BE2C (cell line): ENCODE measurements at regions not wholly inside any gene's neighbourhood (a gene's known extent, or its start where the extent isn't known, plus 50 kb on each side); places are given as distances from the start of the nearest gene placed in this dataset.
"Not testable (repeated sequence)": the region's sequence is repeated elsewhere in the genome, so short reads cannot be mapped to it uniquely, and the experiment has no call there.

Experiments
- DNase-seq: peaks from one replicate; pipeline ENCODE4 v3.0.0-alpha.2; 2020
- H3K27me3 ChIP-seq: fragments of 250-450 bp; sonication (Bioruptor Pico); 2 replicates; pipeline ENCODE4 v1.5.1; 2020; ENCODE audit warnings: mild to moderate bottlenecking
- H3K36me3 ChIP-seq: fragments of 250-450 bp; sonication (Bioruptor Pico); 2 replicates; pipeline ENCODE4 v1.5.1; 2020; ENCODE audit warnings: mild to moderate bottlenecking
- H3K4me1 ChIP-seq: fragments of 250-450 bp; sonication (Bioruptor Pico); 2 replicates; pipeline ENCODE4 v1.5.1; 2020
- H3K4me3 ChIP-seq: 2 replicates; pipeline ENCODE4 v1.5.1; 2011; ENCODE audit warnings: low read depth, low read length
- H3K9me3 ChIP-seq: fragments of 250-450 bp; sonication (Bioruptor Pico); 2 replicates; pipeline ENCODE4 v1.5.1; 2020
- CTCF ChIP-seq: IDR thresholded peaks from 2 replicates; pipeline ENCODE4 v1.5.1; 2012; ENCODE audit warnings: mild to moderate bottlenecking, low read depth, low read length

GRCh38 chr5:115428248-115428647, 116.3 kb downstream of the FEM1C start:
- Histone ChIP-seq H3K9me3 (no peaks in the 10 kb centered on the region), H3K27me3 (no peaks in the 10 kb centered on the region), H3K4me3 (no peak overlapping the region), H3K4me1 (no peaks in the 10 kb centered on the region), H3K36me3 (no peaks in the 10 kb centered on the region)
- no peak for DNase-seq
- no peak for TF ChIP-seq CTCF

GRCh38 chr5:115424446-115424845, 120.1 kb downstream of the FEM1C start:
- H3K36me3 ChIP-seq = no peaks in the 10 kb centered on the region
- H3K4me1 ChIP-seq = no peaks in the 10 kb centered on the region
- no peak overlapping the region for H3K4me3 ChIP-seq
- no peaks in the 10 kb centered on the region for H3K27me3 ChIP-seq
- H3K9me3 ChIP-seq = no peaks in the 10 kb centered on the region
- no peak for DNase-seq
- TF ChIP-seq CTCF = no peak

- Histone ChIP-seq H3K9me3 (no peaks in the 10 kb centered on the region), H3K27me3 (no peaks in the 10 kb centered on the region), H3K4me3 (no peak overlapping the region), H3K4me1 (no peaks in the 10 kb centered on the region), H3K36me3 (no peaks in the 10 kb centered on the region)
- DNase-seq = no peak
- TF ChIP-seq CTCF = no peak
Observed at GRCh38 chr5:115424030-115424429, 120.5 kb downstream of the FEM1C start.

GRCh38 chr5:115423541-115423940, 121.0 kb downstream of the FEM1C start:
- Histone ChIP-seq H3K4me3 (no peak overlapping the region), H3K9me3 (no peaks in the 10 kb centered on the region), H3K4me1 (no peaks in the 10 kb centered on the region), H3K36me3 (no peaks in the 10 kb centered on the region), H3K27me3 (no peaks in the 10 kb centered on the region)
- TF ChIP-seq CTCF = no peak
- DNase-seq = no peak

GRCh38 chr5:115423051-115423450, 121.5 kb downstream of the FEM1C start:
- DNase-seq = no peak
- Histone ChIP-seq H3K4me3 (no peak overlapping the region), H3K9me3 (no peaks in the 10 kb centered on the region), H3K36me3 (no peaks in the 10 kb centered on the region), H3K4me1 (no peaks in the 10 kb centered on the region), H3K27me3 (no peaks in the 10 kb centered on the region)
- no peak for TF ChIP-seq CTCF

GRCh38 chr5:115420812-115421211, 123.8 kb downstream of the FEM1C start:
- H3K4me3 ChIP-seq, H3K9me3 ChIP-seq, DNase-seq, H3K36me3 ChIP-seq, H3K27me3 ChIP-seq, H3K4me1 ChIP-seq: not testable (repeated sequence)
